Effector memory CD4-positive, alpha-beta T cell (primary cell): ENCODE measurements at regions not wholly inside any gene's neighbourhood (a gene's known extent, or its start where the extent isn't known, plus 50 kb on each side); places are given as distances from the start of the nearest gene placed in this dataset.

Experiments
- DNase-seq, 3 donors: peaks; one replicate each; pipeline ENCODE4 v3.0.0-alpha.2; 2020
- H3K27ac ChIP-seq: 2 replicates; pipeline ENCODE4 v1.7.0; 2013; ENCODE audit warnings: mild to moderate bottlenecking, low read length, moderate library complexity; ENCODE audit not compliant: insufficient read depth, poor library complexity, severe bottlenecking
- H3K27me3 ChIP-seq: replicated peaks from 2 replicates; pipeline ENCODE4 v1.7.0; 2013; ENCODE audit warnings: mild to moderate bottlenecking, low read length; ENCODE audit not compliant: insufficient read depth, control insufficient read depth, poor library complexity, severe bottlenecking
- H3K36me3 ChIP-seq: 2 replicates; pipeline ENCODE4 v1.7.0; 2013; ENCODE audit warnings: mild to moderate bottlenecking, low read length, moderate library complexity; ENCODE audit not compliant: control insufficient read depth, insufficient read depth
- H3K4me1 ChIP-seq: 2 replicates; pipeline ENCODE4 v1.7.0; 2013; ENCODE audit warnings: low read length, mild to moderate bottlenecking; ENCODE audit not compliant: control insufficient read depth, insufficient read depth, poor library complexity, severe bottlenecking
- H3K4me3 ChIP-seq: 2 replicates; pipeline ENCODE4 v1.7.0; 2013; ENCODE audit warnings: low read length, low read depth, mild to moderate bottlenecking; ENCODE audit not compliant: insufficient read depth, poor library complexity, severe bottlenecking
- H3K9me3 ChIP-seq: 2 replicates; pipeline ENCODE4 v1.7.0; 2013; ENCODE audit warnings: mild to moderate bottlenecking, low read length, moderate library complexity; ENCODE audit not compliant: control insufficient read depth

DNA sequence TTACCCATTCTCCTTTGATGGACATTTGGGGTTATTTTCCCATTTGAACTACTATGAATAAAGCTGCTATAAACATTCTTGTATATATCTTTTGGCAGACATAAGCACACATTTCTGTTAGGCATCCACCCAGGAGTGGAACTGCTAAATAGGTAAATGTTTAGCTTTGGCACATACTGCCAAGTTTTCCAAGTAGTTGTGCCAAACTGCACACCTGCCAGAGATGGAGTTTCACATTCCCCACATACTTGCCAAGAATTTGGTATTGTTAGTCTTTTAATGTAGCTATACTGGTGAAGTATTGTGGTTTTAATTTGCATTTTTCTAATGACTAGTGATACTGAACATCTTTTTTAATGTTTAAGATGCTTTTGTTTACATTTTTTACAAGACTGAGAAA lies 201.0 kb downstream of the GXYLT1 start:
- no peaks in the 10 kb centered on the region for H3K4me1 ChIP-seq
- no peak overlapping the region for H3K27ac ChIP-seq
- no peaks in the 10 kb centered on the region for H3K36me3 ChIP-seq
- H3K27me3 ChIP-seq: no peaks in the 10 kb centered on the region
- no peak for DNase-seq
- H3K9me3 ChIP-seq: no peaks in the 10 kb centered on the region
- no peak overlapping the region for H3K4me3 ChIP-seq

DNA sequence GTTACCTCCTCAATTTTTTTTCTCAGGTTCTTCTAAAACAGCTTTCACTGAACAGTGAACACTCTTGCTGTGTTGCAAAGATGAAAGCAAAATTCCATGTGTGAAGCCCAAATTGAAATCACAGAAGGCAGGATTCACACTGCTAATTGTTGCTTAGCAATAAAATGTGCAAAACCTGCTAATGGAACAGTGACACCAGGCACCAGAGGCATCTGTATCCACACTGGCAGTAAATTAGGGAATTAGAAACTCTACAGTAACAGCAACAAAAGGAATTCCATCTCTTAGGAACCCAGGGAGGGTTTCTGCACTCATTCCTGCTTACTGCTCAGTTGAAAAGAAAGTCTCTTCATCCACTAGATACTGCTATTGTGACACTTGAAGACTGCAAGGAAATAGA lies 202.3 kb downstream of the GXYLT1 start:
- Histone ChIP-seq H3K36me3 (no peaks in the 10 kb centered on the region), H3K4me3 (no peak overlapping the region), H3K27ac (no peak overlapping the region)

DNA sequence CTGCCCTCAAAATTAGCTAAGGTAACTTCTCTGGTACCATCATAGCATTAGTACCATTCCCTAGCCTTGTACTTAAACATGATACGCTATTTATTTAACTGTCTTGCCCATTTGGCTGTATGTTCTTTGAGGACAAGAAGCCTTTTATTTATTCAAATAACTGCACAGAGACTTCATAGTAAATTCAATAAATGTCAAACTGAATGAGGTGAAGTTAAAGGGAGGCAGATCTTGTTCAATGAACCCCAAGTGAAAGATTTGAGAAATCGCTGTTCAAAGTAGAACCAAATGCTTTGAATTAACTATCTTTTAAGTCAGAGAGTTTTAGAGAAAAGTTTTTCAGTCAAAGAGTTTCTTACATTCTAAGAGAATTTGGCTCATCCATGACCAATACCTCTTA lies 203.6 kb downstream of the GXYLT1 start:
- no peaks in the 10 kb centered on the region for H3K27me3 ChIP-seq
- H3K9me3 ChIP-seq: no peaks in the 10 kb centered on the region
- no peak for DNase-seq
- H3K27ac ChIP-seq: no peak overlapping the region
- H3K36me3 ChIP-seq: no peaks in the 10 kb centered on the region
- no peaks in the 10 kb centered on the region for H3K4me1 ChIP-seq
- H3K4me3 ChIP-seq: no peak overlapping the region

More for the DNA sequence above, 202.3 kb downstream of the GXYLT1 start:
- Histone ChIP-seq H3K4me1 (no peaks in the 10 kb centered on the region), H3K27me3 (no peaks in the 10 kb centered on the region), H3K9me3 (no peaks in the 10 kb centered on the region)
- no peak for DNase-seq

DNA sequence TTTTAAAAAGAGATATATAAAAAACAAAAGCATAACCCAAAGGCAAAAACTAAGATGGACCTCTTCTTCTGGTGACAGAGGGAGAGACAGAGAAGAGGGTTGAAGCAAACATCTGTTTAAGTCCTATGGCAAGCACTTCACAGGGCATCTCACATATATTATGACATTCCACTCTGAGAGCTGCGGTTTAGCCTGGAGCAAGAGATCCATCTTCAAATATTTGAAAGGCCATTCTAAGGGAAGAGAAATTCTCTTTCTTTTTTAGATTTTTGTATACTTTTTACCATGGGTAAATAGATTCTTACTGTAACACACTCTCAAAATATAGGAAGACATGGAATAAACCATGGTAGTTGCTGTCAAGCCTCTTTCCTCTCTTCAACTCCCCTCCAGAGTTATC lies 204.1 kb downstream of the GXYLT1 start:
- Histone ChIP-seq H3K4me1 (no peaks in the 10 kb centered on the region), H3K27ac (no peak overlapping the region), H3K9me3 (no peaks in the 10 kb centered on the region), H3K4me3 (no peak overlapping the region), H3K27me3 (no peaks in the 10 kb centered on the region), H3K36me3 (no peaks in the 10 kb centered on the region)
- no peak for DNase-seq

DNA sequence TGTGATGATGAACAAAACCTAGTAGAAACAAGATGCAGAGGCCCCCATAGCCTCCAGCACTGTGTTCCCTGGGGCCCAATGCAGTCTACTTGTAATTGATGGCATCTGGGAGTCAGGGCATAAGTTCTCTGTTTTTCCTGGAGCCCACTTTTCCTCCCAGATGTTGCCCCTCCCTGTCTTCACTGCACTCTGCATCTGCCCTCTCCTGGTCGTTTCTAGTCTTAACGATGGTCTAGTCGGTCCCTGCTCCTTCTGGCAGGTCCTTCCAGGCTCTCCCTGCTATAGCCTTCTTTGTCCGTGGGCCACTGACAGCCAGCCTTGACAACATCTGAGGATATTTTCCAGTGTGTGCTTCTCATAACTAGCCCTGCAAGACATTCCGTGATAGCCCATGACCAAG lies 208.3 kb downstream of the GXYLT1 start:
- Histone ChIP-seq H3K36me3 (no peaks in the 10 kb centered on the region), H3K4me3 (no peak overlapping the region), H3K4me1 (peaks cover 3% of the 10 kb centered on the region), H3K27ac (no peak overlapping the region), H3K9me3 (no peaks in the 10 kb centered on the region), H3K27me3 (no peaks in the 10 kb centered on the region)
- no peak for DNase-seq

DNA sequence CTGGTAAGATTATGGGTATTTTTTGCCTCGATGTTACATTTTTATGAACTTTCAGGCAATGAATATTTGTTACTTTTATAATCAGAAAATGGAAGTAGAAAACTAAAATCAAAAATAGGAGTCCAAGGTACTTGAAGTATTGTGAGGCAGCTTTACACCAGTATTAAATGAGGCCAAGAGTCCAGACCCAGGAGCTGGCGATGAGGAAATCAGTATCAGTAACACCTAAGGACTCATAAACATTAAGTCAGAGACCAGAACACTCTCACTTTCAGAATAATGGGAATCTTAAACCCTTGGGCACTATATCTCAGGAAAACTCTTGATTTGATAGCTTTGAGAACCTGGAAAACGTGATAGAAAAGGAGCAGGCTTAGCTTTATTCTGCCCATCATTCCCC lies 208.8 kb downstream of the GXYLT1 start:
- Histone ChIP-seq H3K9me3 (no peaks in the 10 kb centered on the region), H3K4me1 (peaks cover 3% of the 10 kb centered on the region), H3K27me3 (no peaks in the 10 kb centered on the region), H3K27ac (no peak overlapping the region), H3K36me3 (no peaks in the 10 kb centered on the region), H3K4me3 (no peak overlapping the region)
- DNase-seq: no peak

DNA sequence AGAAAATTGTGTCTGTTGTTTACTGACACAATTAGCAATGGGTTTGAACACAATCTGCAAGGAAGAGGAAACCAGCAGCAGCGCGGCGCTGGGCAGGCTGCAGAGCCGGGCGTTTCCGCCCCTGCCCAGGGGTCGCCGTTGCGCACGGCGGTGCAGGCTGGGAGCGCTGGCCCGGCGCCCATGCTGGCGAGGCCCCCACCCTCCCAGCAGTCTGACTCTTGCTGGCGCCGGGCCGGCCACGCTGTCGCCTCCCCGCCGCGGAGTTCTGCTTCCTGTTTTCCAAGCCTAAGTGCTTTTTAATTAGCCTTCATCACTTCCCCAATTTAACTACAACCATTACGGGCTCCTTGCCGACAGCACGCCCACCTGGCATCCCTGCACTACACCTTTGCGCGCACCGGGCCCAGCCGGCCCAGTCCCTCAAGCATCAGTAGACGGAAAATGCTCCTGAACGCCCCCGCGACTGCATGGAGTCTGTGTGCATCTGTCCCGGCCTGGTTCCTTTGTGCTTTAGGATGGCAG lies 212.1 kb downstream of the GXYLT1 start:
- no peaks in the 10 kb centered on the region for H3K27me3 ChIP-seq
- H3K4me3 ChIP-seq: peak overlapping the region; percentile 11
- peaks cover 3% of the 10 kb centered on the region for H3K4me1 ChIP-seq
- no peak for DNase-seq
- no peak overlapping the region for H3K27ac ChIP-seq
- no peaks in the 10 kb centered on the region for H3K9me3 ChIP-seq
- no peaks in the 10 kb centered on the region for H3K36me3 ChIP-seq

DNA sequence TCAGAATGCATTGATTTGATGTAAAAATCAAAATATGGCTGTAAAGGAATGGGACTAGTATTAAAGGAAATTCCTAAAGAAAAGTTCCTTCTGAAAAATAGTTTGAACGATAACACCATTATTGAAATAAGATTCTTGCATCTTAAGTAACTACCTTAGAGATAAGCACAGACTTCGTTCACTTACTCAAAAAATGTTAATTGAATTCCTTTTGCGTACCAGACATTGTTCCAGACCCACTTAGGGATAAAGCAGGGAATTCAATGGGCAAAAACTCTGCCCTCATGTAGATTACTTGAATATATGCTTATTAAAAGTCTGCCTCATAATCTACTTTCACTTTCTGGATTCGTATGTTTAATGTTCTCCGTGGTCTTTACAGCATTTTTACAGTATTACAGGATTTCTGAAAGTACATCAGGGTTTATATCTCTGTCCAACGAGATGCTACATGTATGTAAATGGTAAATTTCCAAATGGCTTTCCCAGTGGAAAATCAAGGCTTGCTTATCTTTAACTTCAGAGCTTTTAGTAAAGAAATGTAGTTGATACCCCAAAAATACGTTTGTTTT lies 213.7 kb downstream of the GXYLT1 start:
- H3K27me3 ChIP-seq: no peaks in the 10 kb centered on the region
- no peak overlapping the region for H3K27ac ChIP-seq
- no peak for DNase-seq
- H3K36me3 ChIP-seq: no peaks in the 10 kb centered on the region
- no peaks in the 10 kb centered on the region for H3K9me3 ChIP-seq
- H3K4me1 ChIP-seq: peaks cover 3% of the 10 kb centered on the region
- peak overlapping the region; percentile 23 for H3K4me3 ChIP-seq

DNA sequence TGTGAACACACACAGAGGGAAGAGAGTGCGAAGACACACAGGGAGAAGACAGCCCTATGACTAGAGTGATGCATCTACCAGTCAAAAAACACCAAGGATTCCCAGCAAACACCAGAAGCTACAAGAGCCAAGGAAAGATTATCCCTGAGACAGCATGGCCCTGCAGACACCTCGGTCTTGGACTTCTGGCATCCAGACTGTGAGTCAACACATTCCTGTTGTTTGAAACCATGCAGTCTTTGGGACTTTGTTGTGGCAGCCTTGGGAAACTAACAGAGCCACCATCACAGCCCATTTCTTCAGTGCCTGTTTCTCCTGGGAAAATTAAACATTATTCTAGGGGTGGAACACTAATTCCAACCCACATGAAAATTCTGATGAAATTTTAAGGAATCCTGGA lies 220.6 kb downstream of the GXYLT1 start:
- H3K4me1 ChIP-seq: no peaks in the 10 kb centered on the region
- no peaks in the 10 kb centered on the region for H3K9me3 ChIP-seq
- DNase-seq: no peak
- H3K27ac ChIP-seq: no peak overlapping the region
- no peak overlapping the region for H3K4me3 ChIP-seq
- H3K27me3 ChIP-seq: no peaks in the 10 kb centered on the region
- no peaks in the 10 kb centered on the region for H3K36me3 ChIP-seq

DNA sequence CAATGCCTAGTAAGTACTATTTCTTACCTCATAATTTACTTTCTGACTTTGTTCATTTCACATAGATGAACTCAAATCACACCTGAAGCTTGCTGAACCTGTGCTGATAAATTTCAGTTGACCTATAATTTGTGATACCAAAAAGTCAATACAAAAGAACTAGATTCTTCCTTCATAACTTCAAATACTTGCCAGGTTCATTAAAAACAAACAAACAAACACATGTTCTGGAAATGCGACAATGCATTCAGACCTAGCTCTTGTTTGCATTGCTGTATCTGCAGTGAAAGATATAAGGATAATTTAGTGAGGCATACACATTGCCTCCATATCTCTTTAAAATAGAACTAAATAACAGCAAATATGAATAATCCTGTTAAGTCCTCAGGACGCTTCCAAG lies 221.3 kb downstream of the GXYLT1 start:
- no peaks in the 10 kb centered on the region for H3K27me3 ChIP-seq
- no peaks in the 10 kb centered on the region for H3K36me3 ChIP-seq
- no peaks in the 10 kb centered on the region for H3K4me1 ChIP-seq
- no peaks in the 10 kb centered on the region for H3K9me3 ChIP-seq
- H3K4me3 ChIP-seq: no peak overlapping the region
- no peak for DNase-seq
- H3K27ac ChIP-seq: no peak overlapping the region
